PC-3 (cell line): ENCODE measurements at regions not wholly inside any gene's neighbourhood (a gene's known extent, or its start where the extent isn't known, plus 50 kb on each side); places are given as distances from the start of the nearest gene placed in this dataset.
"Not testable (repeated sequence)": the region's sequence is repeated elsewhere in the genome, so short reads cannot be mapped to it uniquely, and the experiment has no call there.

ENCODE experiments used
- ATAC-seq: fragments of 200-7000 bp; cut with Tn5 transposase; 2 replicates; pipeline ENCODE4 v1.9.1; 2020; ENCODE audit warnings: mild to moderate bottlenecking, moderate library complexity
- BruUV-seq: library from RNA; stranded (reverse); fragments of 400-500 nt; replicated peaks from 2 replicates; lab custom pipeline; 2021; lab: Mats Ljungman, UMichigan
- CTCF ChIA-PET: fragments of 300-600 bp; sonication (Branson Sonifier 250); formaldehyde crosslinking; loops from one replicate; lab custom pipeline; 2022; ENCODE audit warnings: antibody characterized with exemption; lab: Charles Lee
- POLR2A ChIA-PET: fragments of 300-600 bp; sonication (Branson Sonifier 250); formaldehyde crosslinking; loops from one replicate; lab custom pipeline; 2022; ENCODE audit warnings: antibody characterized with exemption; ENCODE audit not compliant: unreplicated experiment; lab: Charles Lee
- DNase-seq: peaks from one replicate; pipeline ENCODE4 v3.0.0-alpha.2; 2015
- H2AFZ ChIP-seq: fragments of 300-600 bp; sonication (generic); 2 replicates; pipeline ENCODE4 v1.6.0; 2016; ENCODE audit warnings: antibody characterized with exemption, low read length
- H3F3A ChIP-seq: fragments of 300-600 bp; sonication (generic); one replicate; pipeline ENCODE4 v1.6.0; 2017; ENCODE audit warnings: antibody characterized with exemption, low read length, control low read depth, mild to moderate bottlenecking; ENCODE audit not compliant: unreplicated experiment
- H3K27ac ChIP-seq: fragments of 300-600 bp; sonication (generic); 2 replicates; pipeline ENCODE4 v1.5.1; 2016; ENCODE audit warnings: mild to moderate bottlenecking, low read length
- H3K27me3 ChIP-seq: fragments of 300-600 bp; sonication (generic); 2 replicates; pipeline ENCODE4 v1.6.1; 2016; ENCODE audit warnings: low read length, mixed read lengths
- H3K36me3 ChIP-seq: fragments of 300-600 bp; sonication (generic); 2 replicates; pipeline ENCODE4 v1.6.1; 2016; ENCODE audit warnings: low read depth, mixed run types, low read length, mixed read lengths
- H3K4me1 ChIP-seq: fragments of 300-600 bp; sonication (generic); 2 replicates; pipeline ENCODE4 v1.5.1; 2016; ENCODE audit warnings: low read length; ENCODE audit not compliant: insufficient read depth
- H3K4me2 ChIP-seq: fragments of 300-600 bp; sonication (generic); 2 replicates; pipeline ENCODE4 v1.6.0; 2016; ENCODE audit warnings: low read length
- H3K4me3 ChIP-seq: fragments of 300-600 bp; sonication (generic); 2 replicates; pipeline ENCODE4 v1.5.1; 2016; ENCODE audit warnings: mild to moderate bottlenecking, low read length, mixed read lengths
- H3K79me2 ChIP-seq: fragments of 300-600 bp; sonication (generic); 2 replicates; pipeline ENCODE4 v1.6.1; 2017; ENCODE audit warnings: low read length, mixed read lengths
- H3K9ac ChIP-seq: fragments of 300-600 bp; sonication (generic); 2 replicates; pipeline ENCODE4 v1.6.0; 2016; ENCODE audit warnings: mild to moderate bottlenecking, low read length
- H3K9me2 ChIP-seq: fragments of 300-600 bp; sonication (generic); replicated peaks from 2 replicates; pipeline ENCODE4 v1.6.1; 2016; ENCODE audit warnings: mixed run types, low read length, mixed read lengths
- H3K9me3 ChIP-seq: fragments of 300-600 bp; sonication (generic); 2 replicates; pipeline ENCODE4 v1.6.1; 2016; ENCODE audit warnings: low read length, mixed read lengths
- H4K20me1 ChIP-seq: fragments of 300-600 bp; sonication (generic); 2 replicates; pipeline ENCODE4 v1.6.1; 2016; ENCODE audit warnings: low read length, mixed read lengths
- EZH2 ChIP-seq: fragments of 300-600 bp; sonication (generic); IDR thresholded peaks from one replicate; pipeline ENCODE4 v1.6.1; 2017; ENCODE audit warnings: antibody characterized with exemption, mild to moderate bottlenecking, low read length; ENCODE audit not compliant: unreplicated experiment
- EZH2phosphoT487 ChIP-seq: fragments of 300-600 bp; sonication (generic); IDR thresholded peaks from 2 replicates; pipeline ENCODE4 v1.6.1; 2018; ENCODE audit warnings: mild to moderate bottlenecking, antibody characterized with exemption, low read length, borderline replicate concordance
- intact Hi-C: fragments of 100-400 bp; cut with micrococcal nuclease; formaldehyde crosslinking; loops from 2 replicates; pipeline ENCODE4 v1.9.0; 2023
- TF ChIP-seq, protein P1 (sequence below): fragments of 300-600 bp; sonication (generic); conservative IDR thresholded peaks from 2 replicates; pipeline ENCODE4 v1.5.1; 2017; ENCODE audit warnings: antibody characterized with exemption, low read depth, mild to moderate bottlenecking, low read length

DNA sequence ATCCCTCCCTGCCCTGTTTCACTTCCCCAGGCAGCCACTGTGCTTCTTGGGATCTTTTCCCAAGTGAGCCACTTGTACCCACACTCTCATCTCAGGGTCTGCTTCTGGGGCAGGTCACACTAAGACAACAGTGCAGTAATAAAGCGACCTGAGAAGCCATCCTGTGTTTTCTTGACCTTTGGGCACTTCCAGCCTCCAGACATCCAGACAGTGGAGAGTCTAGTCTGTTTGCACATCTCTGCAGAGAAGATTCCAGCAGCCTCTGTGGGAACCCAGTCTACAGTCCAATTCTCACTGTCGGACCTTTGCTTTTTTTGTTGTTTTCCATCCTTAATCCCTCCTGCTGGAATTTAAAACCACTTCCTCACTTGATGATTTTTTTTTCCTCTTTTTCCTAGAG is 50.3 kb upstream of the ATP6AP2 start:
- Histone ChIP-seq H4K20me1 (no peaks in the 10 kb centered on the region), H3K9me3 (no peaks in the 10 kb centered on the region), H3F3A (no peaks in the 10 kb centered on the region), H3K4me1 (no peaks in the 10 kb centered on the region), H3K4me3 (no peak overlapping the region), H3K9ac (no peak overlapping the region), H2AFZ (no peak overlapping the region), H3K27me3 (peaks cover 23% of the 10 kb centered on the region; the same call in 1 of the 2 replicates), H3K79me2 (no peaks in the 10 kb centered on the region), H3K36me3 (no peaks in the 10 kb centered on the region), H3K9me2 (no peaks in the 10 kb centered on the region), H3K4me2 (no peak overlapping the region), H3K27ac (no peak overlapping the region)
- CTCF ChIA-PET: no interaction called here
- TF ChIP-seq EZH2phosphoT487: no peak
- TF ChIP-seq, protein P1, sequence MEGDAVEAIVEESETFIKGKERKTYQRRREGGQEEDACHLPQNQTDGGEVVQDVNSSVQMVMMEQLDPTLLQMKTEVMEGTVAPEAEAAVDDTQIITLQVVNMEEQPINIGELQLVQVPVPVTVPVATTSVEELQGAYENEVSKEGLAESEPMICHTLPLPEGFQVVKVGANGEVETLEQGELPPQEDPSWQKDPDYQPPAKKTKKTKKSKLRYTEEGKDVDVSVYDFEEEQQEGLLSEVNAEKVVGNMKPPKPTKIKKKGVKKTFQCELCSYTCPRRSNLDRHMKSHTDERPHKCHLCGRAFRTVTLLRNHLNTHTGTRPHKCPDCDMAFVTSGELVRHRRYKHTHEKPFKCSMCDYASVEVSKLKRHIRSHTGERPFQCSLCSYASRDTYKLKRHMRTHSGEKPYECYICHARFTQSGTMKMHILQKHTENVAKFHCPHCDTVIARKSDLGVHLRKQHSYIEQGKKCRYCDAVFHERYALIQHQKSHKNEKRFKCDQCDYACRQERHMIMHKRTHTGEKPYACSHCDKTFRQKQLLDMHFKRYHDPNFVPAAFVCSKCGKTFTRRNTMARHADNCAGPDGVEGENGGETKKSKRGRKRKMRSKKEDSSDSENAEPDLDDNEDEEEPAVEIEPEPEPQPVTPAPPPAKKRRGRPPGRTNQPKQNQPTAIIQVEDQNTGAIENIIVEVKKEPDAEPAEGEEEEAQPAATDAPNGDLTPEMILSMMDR: no peak
- no peak for TF ChIP-seq EZH2
- no peak for ATAC-seq
- intact Hi-C loops: no loop called here
- POLR2A ChIA-PET: no interaction called here
- no peak for DNase-seq
- no TSS peak for BruUV-seq

DNA sequence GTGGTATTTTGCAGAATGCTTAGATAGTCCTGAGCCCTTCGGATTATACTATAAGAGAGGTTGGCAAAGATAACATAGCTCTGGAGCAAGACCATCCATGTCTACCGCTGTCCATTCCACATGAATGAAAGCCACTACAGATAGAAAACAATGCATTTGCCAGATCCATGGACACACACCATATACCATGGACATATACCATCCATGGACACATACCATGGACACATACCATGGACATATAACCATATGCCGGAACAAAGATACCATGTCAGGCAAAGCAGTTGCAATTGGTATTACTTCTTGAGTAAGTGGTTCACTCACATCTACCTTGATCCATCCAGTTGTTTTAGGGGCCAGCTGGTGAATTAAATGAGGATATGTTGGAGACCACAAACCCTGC is 53.2 kb upstream of the ATP6AP2 start:
- Histone ChIP-seq H3K9me2 (no peaks in the 10 kb centered on the region), H3F3A (no peaks in the 10 kb centered on the region), H3K36me3 (no peaks in the 10 kb centered on the region), H3K9me3 (no peaks in the 10 kb centered on the region), H3K4me1 (no peaks in the 10 kb centered on the region), H3K27ac (no peak overlapping the region), H3K4me2 (no peak overlapping the region), H3K27me3 (peaks cover 18% of the 10 kb centered on the region; the same call in 1 of the 2 replicates), H2AFZ (no peak overlapping the region), H3K4me3 (no peak overlapping the region), H4K20me1 (no peaks in the 10 kb centered on the region), H3K79me2 (no peaks in the 10 kb centered on the region), H3K9ac (no peak overlapping the region)
- intact Hi-C loops: no loop called here
- no peak for ATAC-seq
- CTCF ChIA-PET: no interaction called here
- TF ChIP-seq, protein P1: no peak
- TF ChIP-seq EZH2phosphoT487 (no peak), EZH2 (no peak)
- BruUV-seq: no TSS peak
- no peak for DNase-seq
- POLR2A ChIA-PET: no interaction called here

DNA sequence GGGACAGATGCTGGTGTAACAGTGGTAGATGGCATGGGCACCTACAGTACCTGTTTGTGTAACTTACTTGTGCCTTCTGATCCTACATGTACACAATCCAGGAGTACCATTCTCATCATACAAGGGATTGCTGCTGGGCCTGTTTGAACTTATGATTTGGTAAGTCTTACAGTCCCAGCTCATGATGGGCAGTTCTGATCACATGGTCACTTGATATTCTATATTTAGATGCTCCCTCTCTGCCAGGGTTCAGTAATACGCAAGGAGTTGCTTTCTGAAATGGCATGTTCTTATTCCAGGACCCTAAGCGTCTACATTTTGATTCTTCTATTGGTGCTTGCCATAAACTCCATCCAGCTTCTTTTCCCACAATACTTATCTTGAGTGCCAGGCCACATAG is 54.4 kb upstream of the ATP6AP2 start:
- no peaks in the 10 kb centered on the region for H3K79me2 ChIP-seq
- no peak overlapping the region for H3K4me2 ChIP-seq
- H3K27me3 ChIP-seq: peaks cover 11% of the 10 kb centered on the region; the same call in 1 of the 2 replicates
- H3K9me3 ChIP-seq: no peaks in the 10 kb centered on the region
- CTCF ChIA-PET: no interaction called here
- no TSS peak for BruUV-seq
- H3K9ac ChIP-seq: no peak overlapping the region
- no peaks in the 10 kb centered on the region for H3K9me2 ChIP-seq
- no peaks in the 10 kb centered on the region for H4K20me1 ChIP-seq
- H3K27ac ChIP-seq: no peak overlapping the region
- H3K4me1 ChIP-seq: no peaks in the 10 kb centered on the region
- no peak overlapping the region for H3K4me3 ChIP-seq
- no peak overlapping the region for H2AFZ ChIP-seq
- DNase-seq: no peak
- TF ChIP-seq, protein P1: no peak
- no peak for TF ChIP-seq EZH2
- no peak for TF ChIP-seq EZH2phosphoT487
- intact Hi-C loops: no loop called here
- POLR2A ChIA-PET: no interaction called here
- H3F3A ChIP-seq: no peaks in the 10 kb centered on the region
- H3K36me3 ChIP-seq: no peaks in the 10 kb centered on the region
- ATAC-seq: no peak

DNA sequence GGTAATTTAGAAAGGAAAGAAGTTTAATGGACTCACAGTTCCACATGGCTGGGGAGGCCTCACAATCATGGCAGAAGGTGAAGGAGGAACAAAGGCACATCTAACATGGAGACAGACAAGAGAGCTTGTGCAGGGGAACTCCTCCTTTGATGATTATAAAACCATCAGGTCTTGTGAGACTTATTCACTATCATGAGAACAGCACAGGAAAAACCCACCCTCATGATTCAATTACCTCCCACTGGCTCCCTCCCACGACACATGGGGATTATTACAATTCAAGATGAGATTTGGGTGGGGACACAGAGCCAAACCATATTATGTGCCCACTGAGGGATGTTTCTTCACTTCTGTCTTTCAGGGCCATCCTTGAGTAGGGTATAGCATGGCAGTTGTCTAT is 54.9 kb upstream of the ATP6AP2 start:
- H3K27ac ChIP-seq, POLR2A ChIA-PET, H3K9me3 ChIP-seq, H3K36me3 ChIP-seq, H3K4me3 ChIP-seq, H3F3A ChIP-seq, H4K20me1 ChIP-seq, H3K4me1 ChIP-seq, H3K27me3 ChIP-seq, H3K4me2 ChIP-seq, H2AFZ ChIP-seq, BruUV-seq, DNase-seq, H3K79me2 ChIP-seq, intact Hi-C loops, H3K9ac ChIP-seq, H3K9me2 ChIP-seq, ATAC-seq, CTCF ChIA-PET: not testable (repeated sequence)
